Left forelimb (tissue), 1 donor: ENCODE measurements at regions not wholly inside any gene's neighbourhood (a gene's known extent, or its start where the extent isn't known, plus 50 kb on each side); places are given as distances from the start of the nearest gene placed in this dataset.
"Not testable (repeated sequence)": the region's sequence is repeated elsewhere in the genome, so short reads cannot be mapped to it uniquely, and the experiment has no call there.

ENCODE experiments used
- DNase-seq: peaks from one replicate; pipeline ENCODE4 v3.0.0-alpha.2; 2018; ENCODE audit warnings: low spot score

GRCh38 chr3:21020043-21020442 lies 731.0 kb downstream of the ZNF385D start:
- DNase-seq = no peak

GRCh38 chr3:21017115-21017852 lies 733.7 kb downstream of the ZNF385D start:
- DNase-seq = no peak

GRCh38 chr3:21013566-21013965 lies 737.4 kb downstream of the ZNF385D start:
- no peak for DNase-seq

GRCh38 chr3:20999661-21000060 lies 751.3 kb downstream of the ZNF385D start:
- DNase-seq = no peak

GRCh38 chr3:20997183-20997582 lies 753.8 kb downstream of the ZNF385D start:
- no peak for DNase-seq

GRCh38 chr3:20990896-20991295 lies 760.1 kb downstream of the ZNF385D start:
- DNase-seq = no peak

- DNase-seq = not testable (repeated sequence)
Measured at GRCh38 chr3:20989653-20990052, 761.4 kb downstream of the ZNF385D start.

- no peak for DNase-seq
Measured at GRCh38 chr3:20984594-20985205, 766.3 kb downstream of the ZNF385D start.

- DNase-seq = no peak
Measured at GRCh38 chr3:20975188-20975651, 775.8 kb downstream of the ZNF385D start.

- no peak for DNase-seq
Measured at GRCh38 chr3:20974396-20974795, 776.6 kb downstream of the ZNF385D start.

GRCh38 chr3:20970807-20971206 lies 780.2 kb downstream of the ZNF385D start:
- DNase-seq = not testable (repeated sequence)

- DNase-seq = not testable (repeated sequence)
Measured at GRCh38 chr3:20967485-20967884, 781.5 kb upstream of the SGO1 start.

- no peak for DNase-seq
Measured at GRCh38 chr3:20958161-20958560, 772.2 kb upstream of the SGO1 start.

- DNase-seq = no peak
Measured at GRCh38 chr3:20945892-20946291, 759.9 kb upstream of the SGO1 start.

GRCh38 chr3:20935791-20936190 lies 749.8 kb upstream of the SGO1 start:
- DNase-seq = no peak

- DNase-seq = no peak
Measured at GRCh38 chr3:20931834-20932233, 745.8 kb upstream of the SGO1 start.

- no peak for DNase-seq
Measured at GRCh38 chr3:20930034-20930433, 744.0 kb upstream of the SGO1 start.

- no peak for DNase-seq
Measured at GRCh38 chr3:20924646-20925385, 738.8 kb upstream of the SGO1 start.

GRCh38 chr3:20921112-20921511 lies 735.1 kb upstream of the SGO1 start:
- DNase-seq = not testable (repeated sequence)

- no peak for DNase-seq
Measured at GRCh38 chr3:20916951-20917606, 731.1 kb upstream of the SGO1 start.

GRCh38 chr3:20914310-20914709 lies 728.3 kb upstream of the SGO1 start:
- no peak for DNase-seq

- no peak for DNase-seq
Measured at GRCh38 chr3:20912406-20912805, 726.4 kb upstream of the SGO1 start.
